H1 (cell line): ENCODE measurements at regions not wholly inside any gene's neighbourhood (a gene's known extent, or its start where the extent isn't known, plus 50 kb on each side); places are given as distances from the start of the nearest gene placed in this dataset.

ENCODE experiments used
- CTCF ChIA-PET: fragments of 300-600 bp; sonication (Branson Sonifier 250); formaldehyde crosslinking; loops from one replicate; lab custom pipeline; 2021; ENCODE audit not compliant: partially characterized antibody; lab: Charles Lee
- POLR2A ChIA-PET: fragments of 300-600 bp; sonication (Branson Sonifier 250); formaldehyde crosslinking; loops from one replicate; lab custom pipeline; 2021; ENCODE audit warnings: inconsistent platforms; ENCODE audit not compliant: partially characterized antibody; lab: Charles Lee
- DNase-seq, 2 experiments: peaks; one replicate each; pipeline versions ENCODE4 v3.0.0 to v3.0.0-alpha.2; 2010 to 2022; ENCODE audit warnings: low spot score in 2 of 2, low read depth in 1 of 2, mixed read lengths in 1 of 2
- FAIRE-seq: peaks from 2 replicates; lab custom pipeline; 2011; peaks lifted over from hg19 to GRCh38; lab: Jason Lieb, UNC
- H2AFZ ChIP-seq: 2 replicates; pipeline ENCODE4 v1.8.1; 2012; ENCODE audit warnings: low read length, inconsistent platforms
- H2AK5ac ChIP-seq: 2 replicates; pipeline ENCODE4 v1.6.1; 2013; ENCODE audit warnings: low read depth, low read length
- H2BK120ac ChIP-seq: replicated peaks from 2 replicates; pipeline ENCODE3; 2013; ENCODE audit warnings: low read depth, low read length, inconsistent platforms
- H2BK12ac ChIP-seq: 2 replicates; pipeline ENCODE4 v1.6.1; 2013; ENCODE audit warnings: low read depth, low read length
- H2BK15ac ChIP-seq: 2 replicates; pipeline ENCODE4 v1.6.1; 2013; ENCODE audit warnings: low read length
- H2BK20ac ChIP-seq: 2 replicates; pipeline ENCODE4 v1.6.1; 2013; ENCODE audit warnings: low read length
- H2BK5ac ChIP-seq: 2 replicates; pipeline ENCODE4 v1.6.1; 2013; ENCODE audit warnings: low read depth, low read length
- H3K14ac ChIP-seq: 2 replicates; pipeline ENCODE4 v1.6.1; 2013; ENCODE audit warnings: inconsistent platforms; ENCODE audit not compliant: insufficient read length
- H3K18ac ChIP-seq: 2 replicates; pipeline ENCODE4 v1.6.1; 2013; ENCODE audit warnings: low read length; ENCODE audit errors: extremely low read depth
- H3K23ac ChIP-seq: 2 replicates; pipeline ENCODE4 v1.6.1; 2013; ENCODE audit warnings: inconsistent platforms; ENCODE audit not compliant: insufficient read length
- H3K23me2 ChIP-seq: 2 replicates; pipeline ENCODE4 v1.6.1; 2013; ENCODE audit warnings: low read depth, low read length
- H3K27ac ChIP-seq: 2 replicates; pipeline ENCODE4 v1.6.1; 2011; ENCODE audit warnings: low read depth, low read length, inconsistent platforms
- H3K27me3 ChIP-seq, 4 experiments: replicated peaks in 1 of 4; 1 replicate in 1 of 4; 2 replicates in 3 of 4; pipeline versions ENCODE4 v1.6.1 to v1.8.1; 2011 to 2013; ENCODE audit warnings: low read length in 3 of 4, mild to moderate bottlenecking in 3 of 4, inconsistent platforms in 2 of 4, mixed read lengths in 2 of 4, moderate library complexity in 1 of 4; ENCODE audit not compliant: control insufficient read depth in 3 of 4, insufficient read depth in 3 of 4; ENCODE audit errors: extremely low read depth in 1 of 4
- H3K36me3 ChIP-seq, 4 experiments: 2 replicates each; pipeline versions ENCODE4 v1.6.1 to v1.8.1; 2011 to 2013; ENCODE audit warnings: mild to moderate bottlenecking in 4 of 4, low read length in 3 of 4, moderate library complexity in 2 of 4, control low read depth in 1 of 4, inconsistent platforms in 1 of 4; ENCODE audit not compliant: insufficient read depth in 4 of 4, control insufficient read depth in 2 of 4
- H3K4ac ChIP-seq: replicated peaks from 2 replicates; pipeline ENCODE3; 2013; ENCODE audit warnings: low read length, low read depth, mixed read lengths, inconsistent platforms; ENCODE audit not compliant: insufficient read length
- H3K4me1 ChIP-seq, 4 experiments: replicated peaks in 1 of 4; 1 replicate in 1 of 4; 2 replicates in 3 of 4; pipeline versions ENCODE4 v1.6.1 to v1.8.1; 2011 to 2013; ENCODE audit warnings: low read length in 3 of 4, inconsistent platforms in 2 of 4, mixed read lengths in 1 of 4; ENCODE audit not compliant: insufficient read depth in 4 of 4, control insufficient read depth in 3 of 4
- H3K4me2 ChIP-seq, 2 experiments: 2 replicates each; pipeline versions ENCODE4 v1.6.1 to v1.8.1; 2011 to 2013; ENCODE audit warnings: low read depth in 2 of 2, low read length in 2 of 2, control low read depth in 1 of 2, inconsistent platforms in 1 of 2, mild to moderate bottlenecking in 1 of 2; ENCODE audit not compliant: insufficient read depth in 1 of 2
- H3K4me3 ChIP-seq, 4 experiments: fragments of 200-600, 300-600 bp in 1 of 4; sonication (generic), shearing (Covaris generic), sonication (Bioruptor Twin) in 1 of 4; 2 replicates each; pipeline versions ENCODE4 v1.5.1 to v1.8.1; 2011 to 2016; ENCODE audit warnings: low read length in 4 of 4, low read depth in 3 of 4, control low read depth in 2 of 4, inconsistent platforms in 2 of 4, mild to moderate bottlenecking in 2 of 4, mixed read lengths in 1 of 4, moderate library complexity in 1 of 4; ENCODE audit not compliant: insufficient read depth in 2 of 4; ENCODE audit errors: extremely low read depth in 1 of 4
- H3K56ac ChIP-seq: replicated peaks from 2 replicates; pipeline ENCODE3; 2013; ENCODE audit warnings: low read depth, mild to moderate bottlenecking, mixed read lengths, low read length, inconsistent platforms; ENCODE audit not compliant: insufficient read length
- H3K79me1 ChIP-seq: 2 replicates; pipeline ENCODE4 v1.6.1; 2013; ENCODE audit warnings: low read depth, low read length, control low read depth
- H3K79me2 ChIP-seq, 2 experiments: 2 replicates each; pipeline versions ENCODE4 v1.6.1 to v1.8.1; 2012 to 2013; ENCODE audit warnings: low read length in 2 of 2, mild to moderate bottlenecking in 2 of 2, inconsistent platforms in 1 of 2; ENCODE audit not compliant: insufficient read depth in 2 of 2, control insufficient read depth in 1 of 2
- H3K9ac ChIP-seq, 4 experiments: replicated peaks in 1 of 4; 1 replicate in 1 of 4; 2 replicates in 3 of 4; pipeline versions ENCODE4 v1.6.1 to v1.8.1; 2011 to 2013; ENCODE audit warnings: low read depth in 3 of 4, low read length in 3 of 4, control low read depth in 2 of 4, mild to moderate bottlenecking in 2 of 4, moderate library complexity in 2 of 4, inconsistent platforms in 1 of 4; ENCODE audit errors: extremely low read depth in 1 of 4
- H3K9me3 ChIP-seq, 2 experiments: 2 replicates each; pipeline versions ENCODE4 v1.6.1 to v1.8.1; 2012 to 2013; ENCODE audit warnings: mild to moderate bottlenecking in 2 of 2, moderate library complexity in 2 of 2, control low read depth in 1 of 2, inconsistent platforms in 1 of 2, low read depth in 1 of 2, low read length in 1 of 2, mixed read lengths in 1 of 2; ENCODE audit not compliant: insufficient read depth in 2 of 2
- H4K20me1 ChIP-seq, 2 experiments: replicated peaks in 1 of 2; 2 replicates each; pipeline versions ENCODE3 to v1.8.1; 2011 to 2013; ENCODE audit warnings: inconsistent platforms in 2 of 2, low read length in 2 of 2, mild to moderate bottlenecking in 1 of 2; ENCODE audit not compliant: insufficient read depth in 2 of 2, control insufficient read depth in 1 of 2
- H4K5ac ChIP-seq: 2 replicates; pipeline ENCODE4 v1.6.1; 2013; ENCODE audit warnings: low read length, low read depth, mixed read lengths, inconsistent platforms; ENCODE audit not compliant: insufficient read length
- H4K8ac ChIP-seq: 2 replicates; pipeline ENCODE4 v1.8.0; 2013; ENCODE audit warnings: mild to moderate bottlenecking, moderate library complexity, low read length, inconsistent platforms; ENCODE audit not compliant: insufficient read depth; ENCODE audit errors: extremely low read depth
- H4K91ac ChIP-seq: replicated peaks from 2 replicates; pipeline ENCODE3; 2013; ENCODE audit warnings: low read length, mixed read lengths, inconsistent platforms; ENCODE audit not compliant: insufficient read length
- HDAC6 ChIP-seq: IDR thresholded peaks from one replicate; pipeline ENCODE4 v1.7.1; 2012; ENCODE audit warnings: low read depth, mild to moderate bottlenecking, inconsistent platforms, low read length, moderate library complexity
- SAP30 ChIP-seq: fragments of 300-600 bp; sonication (generic); IDR thresholded peaks from 2 replicates; pipeline ENCODE4 v1.7.1; 2012; ENCODE audit warnings: low read length, moderate library complexity, mild to moderate bottlenecking, inconsistent platforms; ENCODE audit not compliant: insufficient read depth, insufficient replicate concordance
- WGBS, 2 experiments: shearing (Covaris generic) in 1 of 2; methylation state at CpG; one replicate each; pipeline versions ENCODE4 v1.1.6 to v1.1.7; 2013 to 2015; ENCODE audit warnings: low lambda C conversion rate in 2 of 2, mixed read lengths in 2 of 2, inconsistent platforms in 1 of 2, low coverage in 1 of 2, missing lambda C conversion rate in 1 of 2; ENCODE audit not compliant: insufficient replicate concordance in 2 of 2, insufficient coverage in 1 of 2, insufficient read length in 1 of 2; ENCODE audit errors: extremely low coverage in 1 of 2, missing lambda C conversion rate in 1 of 2; 5-methylcytosine and 5-hydroxymethylcytosine counted together

DNA sequence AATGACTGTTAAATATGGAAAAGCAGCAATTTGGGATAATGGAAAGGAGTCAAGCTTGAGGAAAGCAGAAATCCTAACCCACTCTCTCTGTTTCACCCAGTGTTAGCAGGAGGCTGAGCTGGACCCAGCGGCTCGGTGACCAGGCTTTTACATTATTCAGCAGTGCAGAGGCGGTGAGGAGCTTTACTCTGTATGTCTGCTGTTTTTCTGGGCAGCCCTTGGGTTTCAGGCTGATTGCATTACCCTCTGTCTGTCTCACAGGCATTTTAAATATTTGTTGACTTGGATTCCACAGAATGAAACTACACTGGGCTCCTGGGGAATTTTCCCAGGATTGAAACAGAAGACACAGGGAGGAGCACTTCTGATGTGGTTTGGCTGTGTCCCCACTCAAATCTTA is 368.0 kb downstream of the GALR1 start:
- POLR2A ChIA-PET, result no interaction called here
- no peak overlapping the region for H2BK20ac ChIP-seq
- no peaks in the 10 kb centered on the region for H4K20me1 ChIP-seq
- no peak overlapping the region for H4K8ac ChIP-seq
- no peaks in the 10 kb centered on the region for H3K79me2 ChIP-seq
- H3K27ac ChIP-seq, result no peak overlapping the region
- H2AFZ ChIP-seq, result no peak overlapping the region
- no peak for TF ChIP-seq SAP30
- no peak for TF ChIP-seq HDAC6
- H3K14ac ChIP-seq, result no peak overlapping the region
- no peak overlapping the region for H3K4ac ChIP-seq
- no peaks in the 10 kb centered on the region; the same call in 1 of the 2 replicates for H3K23me2 ChIP-seq
- H2BK12ac ChIP-seq, result no peak overlapping the region
- H3K79me1 ChIP-seq, result no peaks in the 10 kb centered on the region
- no peaks in the 10 kb centered on the region for H3K27me3 ChIP-seq
- no peak overlapping the region for H3K9ac ChIP-seq
- FAIRE-seq (no peak), DNase-seq (no peak)
- H3K23ac ChIP-seq, result no peak overlapping the region
- H3K4me2 ChIP-seq, result no peak overlapping the region
- H3K36me3 ChIP-seq, result no peaks in the 10 kb centered on the region
- no peak overlapping the region for H2BK5ac ChIP-seq
- no peak overlapping the region for H4K91ac ChIP-seq
- H4K5ac ChIP-seq, result no peak overlapping the region
- no peak overlapping the region for H3K4me3 ChIP-seq
- H2BK15ac ChIP-seq, result no peak overlapping the region
- CTCF ChIA-PET, result interaction anchor here (0.7 to 1.8 kb wide), 2 partner anchors 14 to 15 kb away, joined by 3 to 7 read pairs; no protein-coding TSS in a partner anchor
- 91% methylated on average over 3 of the region's 3 CpGs; no CpG with 5 or more reads in 1 of the 2 experiments for WGBS, 2 experiments
- no peak overlapping the region for H3K18ac ChIP-seq
- H2AK5ac ChIP-seq, result no peak overlapping the region
- H3K4me1 ChIP-seq, result no peaks in the 10 kb centered on the region; a peak in 1 of 7 replicates
- H3K9me3 ChIP-seq, result no peaks in the 10 kb centered on the region
- no peak overlapping the region for H3K56ac ChIP-seq
- H2BK120ac ChIP-seq, result no peak overlapping the region
